ENCODE measurements at regions not wholly inside any gene's neighbourhood (a gene's known extent, or its start where the extent isn't known, plus 50 kb on each side); places are given as distances from the start of the nearest gene placed in this dataset.

GRCh38 chr15:39321977-39322376, 258.9 kb upstream of the THBS1 start:
- no peak for DNase-seq

- no peak for DNase-seq
These were observed 257.7 kb upstream of the THBS1 start for GRCh38 chr15:39323157-39323556.

- DNase-seq, result no peak
These were observed 257.2 kb upstream of the THBS1 start for GRCh38 chr15:39323706-39324105.

- no peak for DNase-seq
These were observed 254.4 kb upstream of the THBS1 start for GRCh38 chr15:39326306-39326975.

GRCh38 chr15:39327005-39327730, 253.7 kb upstream of the THBS1 start:
- DNase-seq, result no peak

- DNase-seq, result no peak
These were observed 250.8 kb upstream of the THBS1 start for GRCh38 chr15:39330061-39330460.

- no peak for DNase-seq
These were observed 249.3 kb upstream of the THBS1 start for GRCh38 chr15:39331584-39331983.

- no peak for DNase-seq
These were observed 248.0 kb upstream of the THBS1 start for GRCh38 chr15:39332846-39333245.

- DNase-seq, result no peak
These were observed 247.5 kb upstream of the THBS1 start for GRCh38 chr15:39333393-39333792.

- DNase-seq, result no peak
These were observed 247.0 kb upstream of the THBS1 start for GRCh38 chr15:39333896-39334295.

GRCh38 chr15:39336926-39337325, 244.0 kb upstream of the THBS1 start:
- no peak for DNase-seq

GRCh38 chr15:39338251-39338650, 242.6 kb upstream of the THBS1 start:
- DNase-seq, result no peak

- peak; percentile 58 for DNase-seq
These were observed 239.8 kb upstream of the THBS1 start for GRCh38 chr15:39340903-39341645.

GRCh38 chr15:39344662-39345141, 236.2 kb upstream of the THBS1 start:
- DNase-seq, result no peak

GRCh38 chr15:39345176-39345575, 235.7 kb upstream of the THBS1 start:
- DNase-seq, result no peak

GRCh38 chr15:39347453-39347852, 233.4 kb upstream of the THBS1 start:
- no peak for DNase-seq

GRCh38 chr15:39350785-39351184, 230.1 kb upstream of the THBS1 start:
- DNase-seq, result no peak

- DNase-seq, result no peak
These were observed 226.7 kb upstream of the THBS1 start for GRCh38 chr15:39354189-39354588.

- no peak for DNase-seq
These were observed 223.2 kb upstream of the THBS1 start for GRCh38 chr15:39357480-39358268.

- DNase-seq, result no peak
These were observed 222.3 kb upstream of the THBS1 start for GRCh38 chr15:39358441-39359041.

GRCh38 chr15:39359771-39360170, 221.1 kb upstream of the THBS1 start:
- no peak for DNase-seq

- no peak for DNase-seq
These were observed 220.4 kb upstream of the THBS1 start for GRCh38 chr15:39360452-39360851.
